ENCODE measurements at regions not wholly inside any gene's neighbourhood (a gene's known extent, or its start where the extent isn't known, plus 50 kb on each side); places are given as distances from the start of the nearest gene placed in this dataset.

DNA sequence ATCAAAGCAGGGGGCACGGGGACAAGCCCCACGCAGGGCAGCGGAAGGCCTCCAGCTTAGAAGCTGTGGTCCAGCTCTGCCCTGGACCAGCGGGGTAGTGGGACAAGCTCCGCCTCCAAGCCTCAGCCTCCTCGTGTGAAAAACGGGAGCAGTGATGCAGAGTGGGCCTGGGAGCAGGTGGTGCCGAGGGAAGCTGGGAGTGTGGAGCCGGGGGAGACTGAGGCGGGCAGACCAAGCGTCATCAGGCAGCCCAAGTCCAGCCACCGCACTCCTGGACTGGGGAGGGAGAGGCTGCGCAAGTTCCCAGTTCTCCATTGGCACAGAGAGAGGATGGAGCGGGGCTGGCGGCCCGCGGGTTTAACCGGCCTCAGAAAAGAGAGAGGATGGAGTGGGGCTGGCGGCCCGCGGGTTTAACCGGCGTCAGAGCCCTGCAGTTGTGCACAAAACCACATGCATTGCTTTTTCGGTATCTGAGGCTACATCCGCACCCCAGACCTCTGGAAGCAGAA, 68.1 kb upstream of the PHF21B start:
- Histone ChIP-seq H3K27ac (no peak overlapping the region), H3K4me3 (no peak overlapping the region), H3K27me3 (peaks cover 0 to 7% (median 0%) of the 10 kb centered on the region in 4 donors), H3K9me3 (no peaks in the 10 kb centered on the region), H3K4me1 (no peaks in the 10 kb centered on the region), H3K36me3 (no peaks in the 10 kb centered on the region)
- DNase-seq (peak in 1 of 2 donors; percentile 62), ATAC-seq (ENCODE audit: low FRiP score in 2 of 2) (no peak)
- 40 to 47% methylated on average over 15 to 25 of the region's 25 CpGs for WGBS, 2 donors
- no peak for TF ChIP-seq POLR2A (IDR thresholded peaks at IDR 0.05)
- no peak for TF ChIP-seq EP300 (IDR thresholded peaks at IDR 0.05)
- TF ChIP-seq, protein P1, sequence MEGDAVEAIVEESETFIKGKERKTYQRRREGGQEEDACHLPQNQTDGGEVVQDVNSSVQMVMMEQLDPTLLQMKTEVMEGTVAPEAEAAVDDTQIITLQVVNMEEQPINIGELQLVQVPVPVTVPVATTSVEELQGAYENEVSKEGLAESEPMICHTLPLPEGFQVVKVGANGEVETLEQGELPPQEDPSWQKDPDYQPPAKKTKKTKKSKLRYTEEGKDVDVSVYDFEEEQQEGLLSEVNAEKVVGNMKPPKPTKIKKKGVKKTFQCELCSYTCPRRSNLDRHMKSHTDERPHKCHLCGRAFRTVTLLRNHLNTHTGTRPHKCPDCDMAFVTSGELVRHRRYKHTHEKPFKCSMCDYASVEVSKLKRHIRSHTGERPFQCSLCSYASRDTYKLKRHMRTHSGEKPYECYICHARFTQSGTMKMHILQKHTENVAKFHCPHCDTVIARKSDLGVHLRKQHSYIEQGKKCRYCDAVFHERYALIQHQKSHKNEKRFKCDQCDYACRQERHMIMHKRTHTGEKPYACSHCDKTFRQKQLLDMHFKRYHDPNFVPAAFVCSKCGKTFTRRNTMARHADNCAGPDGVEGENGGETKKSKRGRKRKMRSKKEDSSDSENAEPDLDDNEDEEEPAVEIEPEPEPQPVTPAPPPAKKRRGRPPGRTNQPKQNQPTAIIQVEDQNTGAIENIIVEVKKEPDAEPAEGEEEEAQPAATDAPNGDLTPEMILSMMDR (IDR thresholded peaks at IDR 0.05), result no peak
- TF ChIP-seq POLR2AphosphoS5 (IDR thresholded peaks at IDR 0.05), result no peak

DNA sequence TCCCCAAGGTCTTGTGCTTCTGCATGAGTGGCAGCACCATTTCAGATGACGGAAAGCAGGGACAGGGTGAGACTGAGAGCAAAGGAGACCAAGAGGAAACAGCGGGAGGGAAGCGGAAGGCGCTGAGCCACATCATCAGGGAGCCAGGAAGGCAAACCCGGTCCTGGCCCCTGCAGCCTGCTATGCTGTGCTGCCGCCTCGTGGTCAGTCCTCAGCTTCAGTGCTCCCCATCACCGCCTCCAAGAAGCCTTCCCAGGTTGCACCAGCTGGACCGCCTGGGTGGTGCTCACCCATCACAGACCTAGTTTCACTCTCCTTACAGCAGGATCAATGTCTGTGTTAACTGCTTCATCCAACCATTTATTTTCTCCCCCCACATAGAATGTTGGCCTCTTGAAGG, 73.0 kb upstream of the PHF21B start:
- H3K36me3 ChIP-seq, result no peaks in the 10 kb centered on the region
- no peaks in the 10 kb centered on the region for H3K27me3 ChIP-seq
- no peak overlapping the region for H3K4me3 ChIP-seq
- H3K27ac ChIP-seq, result no peak overlapping the region
- WGBS, 2 donors, result 36 to 52% methylated on average over 9 of the region's 9 CpGs
- DNase-seq (no peak), ATAC-seq (ENCODE audit: low FRiP score in 2 of 2) (peak in 1 of 2 donors; percentile 29)
- no peaks in the 10 kb centered on the region for H3K9me3 ChIP-seq
- no peak for TF ChIP-seq EP300 (IDR thresholded peaks at IDR 0.05)
- no peaks in the 10 kb centered on the region for H3K4me1 ChIP-seq

DNA sequence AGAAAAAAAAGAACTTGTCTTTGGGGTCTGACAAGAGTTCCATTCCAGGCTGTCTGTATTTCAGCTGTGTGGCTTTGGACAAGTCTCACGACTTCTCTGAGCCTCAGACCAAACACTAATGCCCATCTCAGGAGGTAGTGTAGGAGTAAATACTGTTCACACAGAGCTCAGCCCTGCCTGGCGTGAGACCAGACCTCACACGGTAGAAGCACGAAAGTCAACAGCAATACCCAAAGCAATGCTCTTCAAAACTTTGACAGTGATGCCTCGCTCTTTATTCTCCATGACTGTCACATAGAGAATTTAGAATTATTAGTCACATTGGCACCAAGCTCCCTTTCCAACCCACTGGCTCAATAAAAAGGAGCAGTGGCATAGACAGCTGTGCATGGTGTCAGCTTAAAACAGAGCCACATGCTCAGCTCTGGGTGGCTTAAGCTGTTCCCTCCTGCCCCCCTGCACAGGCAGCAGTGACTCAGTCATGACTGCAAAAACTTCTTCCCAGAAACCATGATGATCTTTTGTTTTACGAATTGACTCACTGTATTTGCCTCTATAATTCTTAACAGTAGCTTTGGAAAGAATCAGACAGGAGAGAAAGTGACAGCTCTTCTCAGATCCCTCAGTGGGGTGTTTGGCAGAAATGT, 74.0 kb upstream of the PHF21B start:
- Histone ChIP-seq H3K9me3 (no peaks in the 10 kb centered on the region), H3K36me3 (no peaks in the 10 kb centered on the region), H3K27ac (no peak overlapping the region), H3K4me3 (no peak overlapping the region), H3K27me3 (no peaks in the 10 kb centered on the region), H3K4me1 (no peaks in the 10 kb centered on the region)
- 69 to 74% methylated on average over 6 of the region's 6 CpGs for WGBS, 2 donors
- TF ChIP-seq POLR2A (IDR thresholded peaks at IDR 0.05) (no peak), EP300 (IDR thresholded peaks at IDR 0.05) (no peak), POLR2AphosphoS5 (IDR thresholded peaks at IDR 0.05) (no peak)
- TF ChIP-seq, protein P1 (IDR thresholded peaks at IDR 0.05), result no peak
- ATAC-seq (ENCODE audit: low FRiP score in 2 of 2), result no peak
- DNase-seq, result no peak

DNA sequence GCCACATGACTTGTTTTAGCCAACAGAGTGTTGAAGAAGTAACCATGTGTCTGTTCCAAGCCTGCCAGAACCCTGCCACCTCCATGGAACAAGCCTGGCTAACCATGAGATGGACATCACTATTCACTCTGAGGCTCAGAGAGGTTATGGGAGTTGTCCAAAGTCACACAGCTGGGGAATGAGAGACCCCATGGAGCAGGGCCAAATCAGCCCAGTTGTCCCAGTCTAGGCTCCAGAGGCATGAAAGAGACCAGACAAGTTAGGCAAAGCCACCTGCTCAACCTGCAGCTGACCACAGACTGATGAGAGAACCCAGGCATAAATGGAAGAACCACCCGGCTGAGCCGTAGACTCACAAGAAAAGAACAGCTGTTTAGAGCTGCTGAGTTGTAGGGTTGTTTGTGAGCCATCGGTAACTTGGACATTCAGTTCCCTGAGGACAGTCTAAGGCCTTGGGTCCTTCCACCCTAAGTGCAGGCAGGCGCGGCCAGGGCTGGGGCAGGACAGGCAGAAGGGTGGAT, 74.7 kb upstream of the PHF21B start:
- Histone ChIP-seq H3K4me1 (no peaks in the 10 kb centered on the region), H3K36me3 (no peaks in the 10 kb centered on the region), H3K4me3 (no peak overlapping the region), H3K27ac (no peak overlapping the region), H3K9me3 (no peaks in the 10 kb centered on the region), H3K27me3 (no peaks in the 10 kb centered on the region)
- DNase-seq (no peak), ATAC-seq (ENCODE audit: low FRiP score in 2 of 2) (no peak)
- WGBS, 2 donors, result 92 to 96% methylated on average over 4 to 5 of the region's 5 CpGs
- TF ChIP-seq, protein P1 (IDR thresholded peaks at IDR 0.05), result no peak
- TF ChIP-seq POLR2A (IDR thresholded peaks at IDR 0.05) (no peak), POLR2AphosphoS5 (IDR thresholded peaks at IDR 0.05) (no peak), EP300 (IDR thresholded peaks at IDR 0.05) (no peak)

DNA sequence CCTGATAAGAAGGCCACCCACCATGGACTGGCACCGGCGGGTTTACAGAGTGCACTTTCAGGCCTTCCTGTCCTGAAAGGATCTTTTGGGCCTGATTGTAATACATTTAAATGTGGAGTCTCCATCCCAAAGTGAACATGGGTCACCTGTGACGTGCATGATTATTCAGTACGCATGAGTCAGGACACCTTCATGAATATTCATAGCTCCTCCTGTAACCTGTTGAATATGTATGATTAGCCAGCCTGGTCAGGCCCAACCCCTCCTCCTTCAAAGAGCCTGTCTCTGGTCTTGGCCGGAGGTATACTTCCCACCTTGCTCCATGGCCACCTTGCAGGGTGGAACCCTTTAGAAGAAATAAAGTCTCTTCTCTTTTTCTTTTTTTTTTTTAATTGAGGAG, 75.9 kb upstream of the NUP50 start:
- no peaks in the 10 kb centered on the region for H3K27me3 ChIP-seq
- H3K36me3 ChIP-seq, result no peaks in the 10 kb centered on the region
- DNase-seq (no peak), ATAC-seq (ENCODE audit: low FRiP score in 2 of 2) (no peak)
- H3K27ac ChIP-seq, result no peak overlapping the region
- WGBS, 2 donors, result 82 to 87% methylated on average over 5 of the region's 5 CpGs
- peaks cover 0 to 5% (median 0%) of the 10 kb centered on the region in 4 donors for H3K9me3 ChIP-seq
- TF ChIP-seq POLR2AphosphoS5 (IDR thresholded peaks at IDR 0.05) (no peak), EP300 (IDR thresholded peaks at IDR 0.05) (no peak)
- TF ChIP-seq, protein P1 (IDR thresholded peaks at IDR 0.05), result no peak
- no peak overlapping the region for H3K4me3 ChIP-seq
- H3K4me1 ChIP-seq, result no peaks in the 10 kb centered on the region

Measured in upper lobe of left lung (tissue), 6 donors.